Keratinocyte (primary cell): ENCODE measurements at regions not wholly inside any gene's neighbourhood (a gene's known extent, or its start where the extent isn't known, plus 50 kb on each side); places are given as distances from the start of the nearest gene placed in this dataset.

Experiments
- DNase-seq: peaks from one replicate; pipeline ENCODE4 v3.0.0-alpha.2; 2011; ENCODE audit warnings: low read depth, missing footprints, low spot score
- FAIRE-seq: peaks from 2 replicates; lab custom pipeline; 2011; peaks lifted over from hg19 to GRCh38; lab: Jason Lieb, UNC
- H2AFZ ChIP-seq: 2 replicates; pipeline ENCODE4 v1.6.0; 2012; ENCODE audit warnings: low read length, control low read depth, inconsistent platforms; ENCODE audit not compliant: control insufficient read depth
- H3K27ac ChIP-seq: 2 replicates; pipeline ENCODE4 v1.5.1; 2011; ENCODE audit warnings: low read length; ENCODE audit not compliant: control insufficient read depth, insufficient read depth
- H3K27me3 ChIP-seq: 3 replicates; pipeline ENCODE4 v1.6.0; 2011; ENCODE audit warnings: low read length; ENCODE audit not compliant: control insufficient read depth, insufficient read depth; ENCODE audit errors: extremely low read depth
- H3K36me3 ChIP-seq, 2 experiments: 2 replicates in 1 of 2; 3 replicates in 1 of 2; pipeline ENCODE4 v1.5.1; 2011; ENCODE audit warnings: low read length in 2 of 2, mild to moderate bottlenecking in 1 of 2; ENCODE audit not compliant: control insufficient read depth in 2 of 2, insufficient read depth in 2 of 2; ENCODE audit errors: extremely low read depth in 1 of 2
- H3K4me1 ChIP-seq: 3 replicates; pipeline ENCODE4 v1.5.1; 2011; ENCODE audit warnings: low read length; ENCODE audit not compliant: control insufficient read depth, insufficient read depth; ENCODE audit errors: extremely low read depth
- H3K4me2 ChIP-seq: 3 replicates; pipeline ENCODE4 v1.6.0; 2011; ENCODE audit warnings: low read depth, low read length; ENCODE audit not compliant: control insufficient read depth, insufficient read depth; ENCODE audit errors: extremely low read depth
- H3K4me3 ChIP-seq, 3 experiments: fragments of 200-600 bp in 1 of 3; sonication (generic) in 1 of 3; 2 replicates in 2 of 3; 3 replicates in 1 of 3; pipeline ENCODE4 v1.5.1; 2011 to 2016; ENCODE audit warnings: low read length in 3 of 3, mild to moderate bottlenecking in 3 of 3, control low read depth in 2 of 3, inconsistent platforms in 1 of 3, low read depth in 1 of 3, mixed read lengths in 1 of 3, mixed run types in 1 of 3, moderate library complexity in 1 of 3; ENCODE audit not compliant: control insufficient read depth in 2 of 3, insufficient read depth in 2 of 3; ENCODE audit errors: extremely low read depth in 1 of 3
- H3K79me2 ChIP-seq: 2 replicates; pipeline ENCODE4 v1.6.0; 2012; ENCODE audit warnings: low read length; ENCODE audit not compliant: control insufficient read depth, insufficient read depth
- H3K9ac ChIP-seq: 3 replicates; pipeline ENCODE4 v1.6.0; 2011; ENCODE audit warnings: low read length; ENCODE audit not compliant: control insufficient read depth, insufficient read depth; ENCODE audit errors: extremely low read depth
- H3K9me1 ChIP-seq: 3 replicates; pipeline ENCODE4 v1.6.0; 2011; ENCODE audit warnings: low read length; ENCODE audit not compliant: control insufficient read depth, insufficient read depth; ENCODE audit errors: extremely low read depth
- H3K9me3 ChIP-seq: 2 replicates; pipeline ENCODE4 v1.5.1; 2012; ENCODE audit warnings: low read depth, low read length; ENCODE audit not compliant: control insufficient read depth
- H4K20me1 ChIP-seq: 3 replicates; pipeline ENCODE4 v1.6.0; 2011; ENCODE audit warnings: low read length; ENCODE audit not compliant: control insufficient read depth, insufficient read depth; ENCODE audit errors: extremely low read depth
- CTCF ChIP-seq, 3 experiments: IDR thresholded peaks in 1 of 3; conservative IDR thresholded peaks in 1 of 3; optimal IDR thresholded peaks in 1 of 3; 2 replicates in 2 of 3; 3 replicates in 1 of 3; pipeline versions ENCODE3 to v1.5.1; 2011; ENCODE audit warnings: low read length in 3 of 3, mild to moderate bottlenecking in 3 of 3, moderate library complexity in 2 of 3, control low read depth in 1 of 3, inconsistent platforms in 1 of 3; ENCODE audit not compliant: insufficient read depth in 2 of 3; ENCODE audit errors: extremely low read depth in 1 of 3
- EZH2 ChIP-seq: IDR thresholded peaks from one replicate; pipeline ENCODE4 v1.6.1; 2012; ENCODE audit warnings: inconsistent platforms, mild to moderate bottlenecking, low read length, moderate library complexity
- dilution Hi-C: fragments of 300-500 bp; cut with MboI; formaldehyde crosslinking; loops from one replicate; pipeline ENCODE4 v1.7.0; 2020; ENCODE audit warnings: low sequenced_read_pairs; ENCODE audit not compliant: extremely low pct_ligation_motif_present

GRCh38 chr22:48944751-48945620, 882.7 kb downstream of the BRD1 start:
- no peak for DNase-seq
- no peak for FAIRE-seq
- Histone ChIP-seq H3K9ac (no peak overlapping the region), H3K27me3 (no peaks in the 10 kb centered on the region), H3K36me3 (no peaks in the 10 kb centered on the region), H3K9me1 (no peaks in the 10 kb centered on the region), H3K27ac (no peak overlapping the region), H3K4me1 (no peaks in the 10 kb centered on the region), H3K4me3 (no peak overlapping the region), H2AFZ (no peak overlapping the region), H4K20me1 (no peaks in the 10 kb centered on the region), H3K4me2 (no peak overlapping the region), H3K79me2 (no peaks in the 10 kb centered on the region), H3K9me3 (peaks cover 24% of the 10 kb centered on the region)
- no peak for TF ChIP-seq CTCF (optimal IDR thresholded peaks at IDR 0.05 in 1 of 3, IDR thresholded peaks at IDR 0.05 in 1 of 3, conservative IDR thresholded peaks at IDR 0.05 in 1 of 3; ENCODE audit: extremely low read depth in 1 of 3, insufficient read depth in 2 of 3, low read length in 3 of 3)
- no peak for TF ChIP-seq EZH2
- dilution Hi-C loops = no loop called here

GRCh38 chr22:48944433-48944750, 883.3 kb downstream of the BRD1 start:
- DNase-seq (no peak), FAIRE-seq (no peak)
- H3K4me3 ChIP-seq = no peak overlapping the region
- TF ChIP-seq CTCF (optimal IDR thresholded peaks at IDR 0.05 in 1 of 3, IDR thresholded peaks at IDR 0.05 in 1 of 3, conservative IDR thresholded peaks at IDR 0.05 in 1 of 3; ENCODE audit: extremely low read depth in 1 of 3, insufficient read depth in 2 of 3, low read length in 3 of 3) = no peak
- no peaks in the 10 kb centered on the region for H3K79me2 ChIP-seq
- no peaks in the 10 kb centered on the region for H3K9me1 ChIP-seq
- H3K4me2 ChIP-seq = no peak overlapping the region
- no peaks in the 10 kb centered on the region for H4K20me1 ChIP-seq
- H3K9me3 ChIP-seq = peaks cover 22% of the 10 kb centered on the region
- no peak overlapping the region for H2AFZ ChIP-seq
- no peaks in the 10 kb centered on the region for H3K4me1 ChIP-seq
- H3K27me3 ChIP-seq = no peaks in the 10 kb centered on the region
- dilution Hi-C loops = no loop called here
- H3K36me3 ChIP-seq = no peaks in the 10 kb centered on the region
- no peak overlapping the region for H3K9ac ChIP-seq
- H3K27ac ChIP-seq = no peak overlapping the region
